HepG2 (cell line): ENCODE measurements at regions not wholly inside any gene's neighbourhood (a gene's known extent, or its start where the extent isn't known, plus 50 kb on each side); places are given as distances from the start of the nearest gene placed in this dataset.

ENCODE experiments used
- ATAC-seq: fragments of 200-7000 bp; cut with Tn5 transposase; 3 replicates; pipeline ENCODE4 v1.9.1; 2020; ENCODE audit warnings: mild to moderate bottlenecking, moderate library complexity
- BruUV-seq: library from RNA; stranded (reverse); fragments of 400-500 nt; replicated peaks from 2 replicates; lab custom pipeline; 2021; lab: Mats Ljungman, UMichigan
- CTCF ChIA-PET: fragments of 300-600 bp; formaldehyde crosslinking; extraction: SDS; loops from one replicate; lab custom pipeline; 2021; ENCODE audit warnings: low total read pairs, inconsistent platforms, low intra/inter-chr PET ratio; lab: Yijun Ruan, JAX
- POLR2A ChIA-PET: fragments of 350-600 bp; sonication (Branson Sonifier 250); formaldehyde crosslinking; loops from one replicate; lab custom pipeline; 2020; ENCODE audit warnings: antibody characterized with exemption, inconsistent platforms; lab: Yijun Ruan, JAX
- DNase-seq: peaks from one replicate; pipeline ENCODE4 v3.0.0-alpha.2; 2015; ENCODE audit warnings: low spot score
- FAIRE-seq: peaks from 3 replicates; lab custom pipeline; 2011; peaks lifted over from hg19 to GRCh38; lab: Jason Lieb, UNC
- H2AFZ ChIP-seq: one replicate; pipeline ENCODE4 v1.6.1; 2011; ENCODE audit warnings: low read length, inconsistent platforms
- H3K27ac ChIP-seq: fragments of 300-600 bp; 3 replicates; pipeline ENCODE4 v1.8.0; 2011; ENCODE audit warnings: mixed run types, mild to moderate bottlenecking, mixed read lengths, low read length, inconsistent platforms; ENCODE audit not compliant: insufficient read depth; ENCODE audit errors: extremely low read length
- H3K27me3 ChIP-seq, 2 experiments: fragments of 200-600 bp in 1 of 2; 2 replicates in 1 of 2; 3 replicates in 1 of 2; pipeline versions ENCODE4 v1.6.0 to v1.8.0; 2011; ENCODE audit warnings: low read length in 2 of 2, mild to moderate bottlenecking in 2 of 2, moderate library complexity in 2 of 2, inconsistent platforms in 1 of 2; ENCODE audit not compliant: insufficient read depth in 2 of 2, control insufficient read depth in 1 of 2
- H3K36me3 ChIP-seq, 2 experiments: fragments of 200-600 bp in 1 of 2; replicated peaks in 1 of 2; 2 replicates in 1 of 2; 3 replicates in 1 of 2; pipeline versions ENCODE4 v1.5.1 to v1.8.0; 2011; ENCODE audit warnings: low read length in 2 of 2, inconsistent platforms in 1 of 2; ENCODE audit not compliant: insufficient read depth in 2 of 2, control insufficient read depth in 1 of 2
- H3K4me1 ChIP-seq: 2 replicates; pipeline ENCODE4 v1.5.1; 2012; ENCODE audit warnings: low read length, inconsistent platforms; ENCODE audit not compliant: insufficient read depth
- H3K4me2 ChIP-seq: 2 replicates; pipeline ENCODE4 v1.6.0; 2011; ENCODE audit warnings: low read depth, low read length, inconsistent platforms
- H3K4me3 ChIP-seq, 3 experiments: fragments of 200-600 bp in 1 of 3; sonication (generic), shearing (Covaris generic) in 1 of 3; replicated peaks in 1 of 3; 2 replicates each; pipeline ENCODE4 v1.5.1; 2011 to 2016; ENCODE audit warnings: low read length in 3 of 3, inconsistent platforms in 2 of 3, low read depth in 2 of 3, mild to moderate bottlenecking in 2 of 3, control low read depth in 1 of 3, mixed read lengths in 1 of 3; ENCODE audit not compliant: insufficient read depth in 1 of 3
- H3K79me2 ChIP-seq: one replicate; pipeline ENCODE4 v1.6.1; 2011; ENCODE audit warnings: low read length, inconsistent platforms; ENCODE audit not compliant: insufficient read depth
- H3K9ac ChIP-seq: 2 replicates; pipeline ENCODE4 v1.6.0; 2011; ENCODE audit warnings: mild to moderate bottlenecking, low read depth, low read length, inconsistent platforms; ENCODE audit not compliant: insufficient read depth
- H3K9me3 ChIP-seq: 2 replicates; pipeline ENCODE4 v1.5.1; 2012; ENCODE audit warnings: mild to moderate bottlenecking, low read length
- H4K20me1 ChIP-seq: 2 replicates; pipeline ENCODE4 v1.6.0; 2011; ENCODE audit warnings: inconsistent platforms, mild to moderate bottlenecking, low read length, moderate library complexity; ENCODE audit not compliant: insufficient read depth
- AGO1 ChIP-seq: fragments of 200-400 bp; formaldehyde crosslinking; IDR thresholded peaks from 2 replicates; pipeline ENCODE4 v1.6.1; 2017; ENCODE audit warnings: mild to moderate bottlenecking, low read depth, low read length, moderate library complexity; ENCODE audit not compliant: poor library complexity, severe bottlenecking
- DPF2 ChIP-seq: sonication (generic); formaldehyde crosslinking; IDR thresholded peaks from 2 replicates; pipeline ENCODE4 v1.4.0; 2020; ENCODE audit warnings: mild to moderate bottlenecking, low read depth, missing genetic modification reagents, borderline replicate concordance
- ELF4 ChIP-seq: sonication (generic); formaldehyde crosslinking; IDR thresholded peaks from 2 replicates; pipeline ENCODE4 v1.5.0; 2020; ENCODE audit warnings: missing genetic modification reagents, mild to moderate bottlenecking, moderate library complexity, borderline replicate concordance
- GATAD1 ChIP-seq: IDR thresholded peaks from 2 replicates; pipeline ENCODE4 v1.6.1; 2016; ENCODE audit warnings: missing genetic modification reagents, missing compliant biosample characterization
- GTF2F1 ChIP-seq: fragments of 150-350 bp; IDR thresholded peaks from 2 replicates; pipeline ENCODE4 v1.6.1; 2014; ENCODE audit warnings: low read length
- HINFP ChIP-seq: sonication (generic); formaldehyde crosslinking; IDR thresholded peaks from 2 replicates; pipeline ENCODE4 v1.4.0; 2020; ENCODE audit warnings: low read depth, mild to moderate bottlenecking, missing genetic modification reagents
- HNRNPUL1 ChIP-seq: fragments of 200-400 bp; formaldehyde crosslinking; IDR thresholded peaks from 2 replicates; pipeline ENCODE4 v1.6.1; 2017; ENCODE audit warnings: low read depth, mild to moderate bottlenecking, low read length, moderate library complexity
- KDM3A ChIP-seq: IDR thresholded peaks from 2 replicates; pipeline ENCODE4 v1.6.1; 2018; ENCODE audit warnings: low read depth, missing compliant biosample characterization
- ZFX ChIP-seq: sonication (generic); formaldehyde crosslinking; IDR thresholded peaks from 2 replicates; pipeline ENCODE4 v1.4.0; 2020; ENCODE audit warnings: mild to moderate bottlenecking, low read depth, missing genetic modification reagents, moderate library complexity
- ZNF274 ChIP-seq: sonication (generic); formaldehyde crosslinking; IDR thresholded peaks from 2 replicates; pipeline ENCODE4 v1.5.1; 2020; ENCODE audit warnings: mild to moderate bottlenecking, missing genetic modification reagents
- WGBS: methylation state at CpG from one replicate; pipeline ENCODE4 v1.1.6; 2017; ENCODE audit warnings: low lambda C conversion rate; 5-methylcytosine and 5-hydroxymethylcytosine counted together
- in situ Hi-C: cut with HindIII; loops from 2 replicates; pipeline ENCODE4 v1.10.0; 2017; ENCODE audit warnings: low pct_unique_long_range_greater_than_20kb; ENCODE audit not compliant: extremely low pct_ligation_motif_present
- intact Hi-C: fragments of 100-400 bp; cut with micrococcal nuclease; formaldehyde crosslinking; loops from one replicate; pipeline ENCODE4 v1.10.0; 2022; ENCODE audit not compliant: unreplicated experiment

GRCh38 chr18:61006687-61007224 lies 326.5 kb upstream of the CDH20 start:
- no peaks in the 10 kb centered on the region for H3K27me3 ChIP-seq
- in situ Hi-C loops = no loop called here
- no peak for TF ChIP-seq HINFP (CRISPR knock-in tag)
- no peak for TF ChIP-seq ZNF274 (CRISPR knock-in tag)
- TF ChIP-seq, all 625 proteins: peak for 0
- intact Hi-C loops = no loop called here
- 3% methylated on average over 4 of the region's 4 CpGs for WGBS
- H3K9ac ChIP-seq = no peak overlapping the region
- FAIRE-seq (no peak), ATAC-seq (no peak), DNase-seq (no peak)
- H3K9me3 ChIP-seq = no peaks in the 10 kb centered on the region
- CTCF ChIA-PET = no interaction called here
- POLR2A ChIA-PET = no interaction called here
- no peak overlapping the region for H3K4me3 ChIP-seq
- H3K36me3 ChIP-seq = no peaks in the 10 kb centered on the region
- BruUV-seq = no TSS peak
- H3K79me2 ChIP-seq = no peaks in the 10 kb centered on the region
- no peak overlapping the region for H2AFZ ChIP-seq
- H4K20me1 ChIP-seq = no peaks in the 10 kb centered on the region
- no peak overlapping the region for H3K4me2 ChIP-seq
- H3K4me1 ChIP-seq = no peaks in the 10 kb centered on the region
- H3K27ac ChIP-seq = no peak overlapping the region

- POLR2A ChIA-PET = no interaction called here
- intact Hi-C loops (no loop called here), in situ Hi-C loops (no loop called here)
- Histone ChIP-seq H3K9ac (no peak overlapping the region), H3K79me2 (no peaks in the 10 kb centered on the region), H3K36me3 (no peaks in the 10 kb centered on the region), H3K27ac (no peak overlapping the region), H3K4me1 (no peaks in the 10 kb centered on the region), H3K4me2 (no peak overlapping the region), H3K4me3 (no peak overlapping the region), H2AFZ (no peak overlapping the region), H4K20me1 (no peaks in the 10 kb centered on the region), H3K27me3 (no peaks in the 10 kb centered on the region), H3K9me3 (peaks cover 9% of the 10 kb centered on the region)
- DNase-seq (no peak), ATAC-seq (no peak), FAIRE-seq (no peak)
- no peak for TF ChIP-seq HNRNPUL1
- TF ChIP-seq GTF2F1 = no peak
- no peak for TF ChIP-seq DPF2
- TF ChIP-seq AGO1 = no peak
- TF ChIP-seq KDM3A (CRISPR knock-in tag) = no peak
- no peak for TF ChIP-seq ELF4 (CRISPR knock-in tag)
- no peak for TF ChIP-seq GATAD1 (CRISPR knock-in tag)
- TF ChIP-seq ZFX (CRISPR knock-in tag) = no peak
- BruUV-seq = no TSS peak
- CTCF ChIA-PET = no interaction called here
- WGBS = 0% methylated on average over 3 of the region's 3 CpGs
Observed at GRCh38 chr18:61019338-61020301, 313.6 kb upstream of the CDH20 start.
